AG08395 (cell line): ENCODE measurements at regions not wholly inside any gene's neighbourhood (a gene's known extent, or its start where the extent isn't known, plus 50 kb on each side); places are given as distances from the start of the nearest gene placed in this dataset.

Experiments used
- DNase-seq: peaks from one replicate; pipeline ENCODE4 v3.0.0; 2012; ENCODE audit warnings: mixed read lengths, low spot score

DNA sequence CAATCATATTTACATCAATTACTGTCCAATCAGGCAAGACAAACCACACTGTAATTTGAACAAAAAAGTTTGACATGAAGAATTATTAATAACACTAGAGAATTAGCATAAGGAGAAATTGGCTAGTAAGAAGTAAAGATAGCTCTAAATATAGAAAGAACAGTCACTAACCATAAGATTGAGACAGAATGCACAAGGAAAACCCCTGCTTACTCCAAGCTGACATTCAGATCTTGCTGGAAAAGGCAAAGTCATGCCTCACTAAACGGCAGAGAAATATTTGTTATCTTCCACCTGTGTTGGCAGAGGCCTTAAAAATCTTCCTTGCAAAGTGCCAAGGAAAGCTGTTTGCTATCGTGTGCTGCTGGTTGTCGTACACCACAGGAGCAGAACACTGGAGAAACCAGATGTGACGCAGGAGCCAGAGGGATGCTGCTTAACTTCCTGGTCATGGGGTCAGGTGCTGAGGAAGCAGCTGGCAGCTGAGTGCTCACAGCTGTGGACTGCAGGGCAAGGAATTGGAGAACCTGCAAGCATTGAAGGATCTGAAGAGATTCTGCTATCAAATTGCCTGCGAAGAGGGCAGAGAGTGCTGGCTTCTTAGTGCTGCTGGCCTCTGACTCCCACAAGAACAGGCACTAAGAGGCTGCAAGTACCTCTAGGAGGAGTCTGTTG lies 1323.3 kb downstream of the LRFN5 start:
- DNase-seq = no peak

DNA sequence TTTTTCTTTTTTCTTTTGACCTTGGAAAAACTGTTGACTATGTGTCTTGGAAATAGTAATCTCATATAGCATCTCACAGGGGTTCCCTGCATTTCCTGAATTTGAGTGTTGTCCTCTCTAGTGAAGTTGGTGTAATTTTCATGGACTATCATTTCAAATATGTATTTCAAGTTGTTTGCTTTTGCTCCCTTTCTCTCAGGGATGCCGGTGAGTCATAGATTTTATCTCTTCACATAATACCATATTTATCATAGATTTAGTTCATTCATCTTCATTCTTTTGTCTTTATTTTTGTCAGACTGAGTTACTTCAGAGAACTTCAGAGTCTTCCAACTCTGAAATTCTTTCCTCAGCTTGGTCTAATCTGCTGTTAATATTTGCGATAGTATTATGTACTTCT lies 1320.6 kb downstream of the LRFN5 start:
- no peak for DNase-seq

- no peak for DNase-seq
Observed at GRCh38 chr14:42921901-42922300, 1315.2 kb downstream of the LRFN5 start.

- no peak for DNase-seq
Observed at GRCh38 chr14:42918615-42919014, 1311.9 kb downstream of the LRFN5 start.

GRCh38 chr14:42911642-42912041 lies 1305.0 kb downstream of the LRFN5 start:
- DNase-seq = no peak

DNA sequence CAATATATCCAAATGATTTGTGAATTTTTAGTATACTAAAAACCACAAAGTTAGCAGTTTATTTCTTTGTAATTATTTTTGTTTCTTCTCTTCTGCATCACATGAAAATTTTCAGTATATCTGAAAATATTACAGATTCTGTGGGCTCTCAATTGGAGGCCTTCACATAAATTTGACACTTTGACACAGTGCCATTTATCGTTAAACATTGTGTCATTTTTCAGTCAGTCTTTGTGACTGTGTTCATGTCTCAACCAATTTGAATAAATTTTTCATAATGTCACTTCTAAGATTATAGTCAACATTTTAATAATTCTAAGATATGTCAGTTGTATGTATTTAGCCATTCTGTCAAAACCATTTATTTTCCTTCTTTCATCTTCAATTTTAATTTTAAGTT lies 1303.0 kb downstream of the LRFN5 start:
- no peak for DNase-seq

DNA sequence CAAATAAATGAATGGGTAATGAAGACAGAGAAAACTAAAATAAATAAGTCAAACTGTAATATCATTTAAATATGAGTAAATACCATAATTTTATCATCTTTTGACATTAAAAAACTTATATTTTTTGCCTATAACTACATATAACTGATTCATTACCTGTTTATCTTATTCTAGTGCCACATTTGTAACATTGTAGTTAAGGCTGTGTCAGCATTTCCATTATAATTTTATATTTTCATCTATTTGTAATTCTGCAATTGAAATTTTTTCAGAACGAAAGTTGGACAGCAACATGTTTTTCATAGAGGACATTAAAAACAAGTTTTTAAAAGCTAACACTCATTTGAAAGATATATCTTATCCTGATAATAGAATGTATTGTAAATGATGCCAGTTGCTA lies 1286.5 kb downstream of the LRFN5 start:
- DNase-seq = no peak

DNA sequence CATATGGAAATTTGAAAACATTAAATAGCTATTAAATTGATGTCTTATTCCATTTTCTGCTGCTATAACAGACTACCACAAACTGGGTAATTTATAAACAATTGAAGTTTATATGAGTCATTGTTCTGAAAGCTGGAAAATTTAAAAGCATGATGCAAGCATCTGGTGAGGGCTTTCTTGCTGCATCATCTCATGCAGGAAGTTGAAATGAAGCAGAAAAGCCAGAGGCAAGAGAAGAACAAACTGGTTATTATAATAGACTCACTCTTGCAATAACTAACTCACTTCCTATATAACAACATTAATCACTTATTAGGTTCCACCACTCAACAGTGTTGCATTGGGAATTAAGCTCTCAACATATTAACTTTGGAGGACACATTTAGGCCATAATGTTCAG lies 1277.4 kb downstream of the LRFN5 start:
- no peak for DNase-seq

DNA sequence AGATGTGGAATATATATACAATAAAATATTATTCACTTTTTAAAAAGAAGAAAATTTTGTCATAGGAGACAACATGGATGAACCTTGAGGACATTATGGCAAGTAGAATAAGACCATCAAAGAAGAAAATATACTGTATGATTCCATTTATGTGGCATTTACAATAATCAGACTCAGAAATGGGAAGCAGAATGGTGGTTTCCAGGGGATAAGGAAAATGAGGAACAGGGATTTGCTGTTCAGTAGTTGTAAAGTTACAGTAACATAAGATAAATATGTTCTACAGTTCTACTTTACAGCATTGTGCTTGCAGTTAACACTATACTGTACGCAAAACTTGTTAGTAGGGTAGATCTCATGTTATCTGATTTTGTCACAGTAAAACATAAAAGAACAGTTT lies 1271.0 kb downstream of the LRFN5 start:
- DNase-seq = no peak

GRCh38 chr14:42872786-42873185 lies 1266.1 kb downstream of the LRFN5 start:
- DNase-seq = no peak

- no peak for DNase-seq
Observed at GRCh38 chr14:42869681-42870080, 1263.0 kb downstream of the LRFN5 start.

DNA sequence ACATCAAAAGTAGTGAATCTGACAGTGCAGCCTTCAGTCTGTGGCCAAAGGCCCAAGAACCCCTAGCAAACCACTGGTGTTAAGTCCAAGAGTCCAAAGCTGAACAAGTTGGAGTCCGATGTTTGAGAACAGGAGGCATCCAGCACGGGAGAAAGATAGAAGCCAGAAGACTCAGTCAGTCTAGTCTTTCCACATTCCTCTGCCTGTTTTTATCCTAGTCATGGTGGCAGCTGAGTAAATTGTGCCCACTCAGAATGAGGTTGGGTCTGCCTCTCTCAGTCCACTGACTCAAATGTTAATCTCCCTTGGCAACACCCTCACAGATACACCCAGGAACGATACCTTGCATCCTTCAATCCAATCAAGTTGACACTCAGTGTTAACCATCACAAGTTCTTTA lies 1255.4 kb downstream of the LRFN5 start:
- DNase-seq = no peak

DNA sequence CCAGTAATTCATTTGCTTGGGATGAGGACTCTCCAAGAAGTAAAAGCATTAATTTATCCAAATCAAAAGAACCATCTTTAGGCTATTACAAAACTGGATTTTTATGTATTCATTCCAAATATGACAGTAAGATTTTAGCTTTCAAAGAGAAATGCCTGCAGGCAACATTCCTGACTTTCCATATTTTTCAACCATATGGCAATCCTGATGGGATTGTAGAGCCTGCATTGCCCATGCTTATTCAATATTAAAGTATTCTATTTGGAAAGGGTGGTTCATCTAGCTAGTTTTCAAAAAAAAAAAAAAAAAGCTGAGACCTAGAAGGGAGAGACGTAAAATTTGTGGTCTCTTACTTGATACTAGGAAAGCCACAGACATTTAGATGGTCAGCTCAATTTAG lies 1253.7 kb downstream of the LRFN5 start:
- DNase-seq = no peak

- no peak for DNase-seq
Observed at GRCh38 chr14:42856106-42856505, 1249.4 kb downstream of the LRFN5 start.

- no peak for DNase-seq
Observed at GRCh38 chr14:42855085-42855484, 1248.4 kb downstream of the LRFN5 start.

DNA sequence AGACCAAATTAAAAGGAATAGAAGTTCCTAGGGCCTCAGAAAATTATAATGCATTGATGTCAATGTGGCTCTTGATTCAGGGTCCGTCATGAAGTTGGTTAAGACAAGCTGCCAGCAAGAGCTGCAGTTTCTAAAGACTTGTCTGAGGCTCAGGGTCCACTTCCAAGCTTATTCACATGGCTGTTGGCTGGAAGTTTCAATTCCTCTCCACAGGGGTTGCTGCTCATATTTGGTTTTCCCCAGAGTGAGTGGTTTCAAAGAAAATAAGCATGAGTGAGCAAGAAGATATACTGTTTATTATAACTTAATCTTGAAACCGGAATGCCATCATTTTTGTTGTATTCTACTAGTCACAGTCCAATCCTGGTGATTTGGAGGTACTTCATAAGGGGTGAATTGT lies 1247.4 kb downstream of the LRFN5 start:
- DNase-seq = no peak

DNA sequence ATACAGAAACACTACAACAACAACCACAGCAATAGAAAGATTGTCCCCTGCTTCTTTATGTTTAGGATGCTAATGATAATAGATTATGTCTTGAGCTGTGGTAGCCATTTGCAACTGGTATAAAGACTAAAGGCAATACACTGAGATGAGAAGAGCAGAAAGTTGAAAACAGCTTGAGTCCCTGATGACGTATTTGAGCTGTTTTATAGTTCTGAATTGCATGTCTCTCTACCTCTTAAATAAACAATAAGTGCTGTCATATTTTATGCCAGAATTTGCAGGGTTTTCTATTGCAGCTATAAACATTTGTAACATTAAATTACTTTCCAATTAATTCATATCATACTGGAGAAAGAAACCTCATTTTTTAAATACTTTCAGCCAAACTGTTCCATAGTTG lies 1242.0 kb downstream of the LRFN5 start:
- DNase-seq = no peak

- no peak for DNase-seq
Observed at GRCh38 chr14:42814817-42815216, 1208.1 kb downstream of the LRFN5 start.

DNA sequence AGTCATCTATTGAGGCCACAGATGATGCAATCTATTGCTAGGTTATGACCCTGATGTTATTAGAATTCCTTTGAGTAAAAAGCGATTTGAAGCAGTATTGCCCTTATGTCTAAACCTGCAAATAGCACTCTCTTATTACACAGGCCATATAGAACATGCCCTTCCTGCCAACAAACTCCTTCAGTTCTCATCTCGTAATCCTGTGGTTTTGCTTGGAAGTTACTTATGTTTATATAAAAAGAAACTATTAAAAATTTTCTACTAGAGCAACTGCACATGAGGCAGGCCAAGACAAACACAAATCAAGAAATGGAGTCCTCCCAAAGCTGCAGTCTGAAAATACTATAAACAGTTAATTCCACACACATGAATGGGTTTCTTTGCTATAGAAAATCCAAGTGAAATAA lies 1200.2 kb downstream of the LRFN5 start:
- no peak for DNase-seq

GRCh38 chr14:42804141-42804540 lies 1197.5 kb downstream of the LRFN5 start:
- DNase-seq = no peak

GRCh38 chr14:42802346-42802745 lies 1195.7 kb downstream of the LRFN5 start:
- DNase-seq = no peak

DNA sequence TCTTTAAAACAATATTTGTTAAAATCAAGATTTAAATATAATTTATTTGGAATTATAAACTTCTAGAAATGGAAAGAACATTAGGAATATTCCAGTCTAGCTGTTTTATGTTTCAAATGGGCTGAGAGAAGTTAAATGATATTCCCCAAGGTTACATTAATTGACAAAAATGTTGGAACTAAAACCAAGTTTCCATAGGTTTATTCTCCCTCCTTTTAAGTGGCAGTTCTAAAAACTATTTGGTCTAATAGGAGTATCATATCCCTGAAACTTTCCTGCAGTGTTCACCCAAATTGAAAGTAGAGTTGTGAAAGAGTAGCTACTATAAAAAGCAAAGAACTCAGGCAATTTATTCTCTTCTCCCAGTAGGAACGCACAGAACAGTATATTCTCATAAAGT lies 1185.5 kb downstream of the LRFN5 start:
- no peak for DNase-seq

DNA sequence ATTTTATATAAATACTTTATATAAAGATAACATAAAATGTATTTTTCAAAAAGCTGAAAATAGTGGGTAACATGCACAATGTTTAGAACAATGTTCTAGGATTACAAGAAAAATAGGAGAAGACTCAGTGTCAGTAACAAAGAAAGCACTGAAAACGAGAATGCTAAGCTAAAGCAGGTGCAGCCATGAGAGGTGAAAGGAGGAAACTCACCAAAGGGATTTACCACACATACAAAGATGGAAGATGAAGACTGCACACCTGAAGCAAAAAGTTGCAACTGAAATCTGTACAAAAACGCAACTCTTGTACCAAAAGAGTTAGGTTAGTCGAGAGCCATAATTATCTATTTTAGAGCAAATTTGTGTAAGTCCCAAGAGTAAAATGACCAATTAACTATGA lies 1176.1 kb downstream of the LRFN5 start:
- no peak for DNase-seq

DNA sequence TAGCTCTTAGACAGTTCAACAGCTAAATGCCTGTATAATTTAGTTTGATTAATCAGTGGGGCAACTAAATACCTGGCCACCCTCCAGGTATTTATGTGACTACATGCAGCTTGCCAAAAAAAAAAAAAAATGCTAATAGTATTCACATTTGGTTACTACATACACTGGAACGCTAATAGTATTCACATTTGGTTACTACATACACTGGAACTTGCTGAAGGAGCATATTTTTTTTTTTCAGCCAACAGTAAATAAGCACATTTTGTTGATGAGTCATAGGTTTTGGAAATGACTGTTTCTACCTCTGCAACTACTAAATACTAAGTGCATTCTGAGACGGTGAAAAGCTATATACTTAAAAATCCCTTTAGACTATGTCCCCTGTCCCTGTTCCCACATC lies 1172.3 kb downstream of the LRFN5 start:
- no peak for DNase-seq

DNA sequence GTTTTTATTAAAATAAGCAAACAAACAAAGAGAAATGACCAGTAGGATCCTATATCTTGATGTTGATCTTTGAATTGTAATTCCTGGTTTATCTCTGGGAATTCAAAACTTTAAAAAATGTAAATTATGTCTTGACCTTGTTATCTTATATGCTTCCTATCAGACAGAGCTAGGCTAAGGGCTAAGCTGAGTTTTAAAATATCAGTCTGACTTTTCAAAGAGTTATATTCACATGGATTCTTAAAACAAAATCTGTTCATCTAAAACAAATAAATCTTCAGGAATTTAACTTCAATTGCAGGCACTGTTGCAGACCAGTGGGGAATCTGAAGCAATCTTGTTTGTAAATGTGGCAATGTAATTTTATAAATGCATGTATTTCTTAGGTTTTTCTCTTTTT lies 1144.1 kb downstream of the LRFN5 start:
- no peak for DNase-seq
